ENCODE measurements at regions not wholly inside any gene's neighbourhood (a gene's known extent, or its start where the extent isn't known, plus 50 kb on each side); places are given as distances from the start of the nearest gene placed in this dataset.

- no peak for DNase-seq (ENCODE audit: low read depth)
- H3K4me3 ChIP-seq (ENCODE audit: low read depth, low read length), result no peak overlapping the region
- TF ChIP-seq, protein P1, sequence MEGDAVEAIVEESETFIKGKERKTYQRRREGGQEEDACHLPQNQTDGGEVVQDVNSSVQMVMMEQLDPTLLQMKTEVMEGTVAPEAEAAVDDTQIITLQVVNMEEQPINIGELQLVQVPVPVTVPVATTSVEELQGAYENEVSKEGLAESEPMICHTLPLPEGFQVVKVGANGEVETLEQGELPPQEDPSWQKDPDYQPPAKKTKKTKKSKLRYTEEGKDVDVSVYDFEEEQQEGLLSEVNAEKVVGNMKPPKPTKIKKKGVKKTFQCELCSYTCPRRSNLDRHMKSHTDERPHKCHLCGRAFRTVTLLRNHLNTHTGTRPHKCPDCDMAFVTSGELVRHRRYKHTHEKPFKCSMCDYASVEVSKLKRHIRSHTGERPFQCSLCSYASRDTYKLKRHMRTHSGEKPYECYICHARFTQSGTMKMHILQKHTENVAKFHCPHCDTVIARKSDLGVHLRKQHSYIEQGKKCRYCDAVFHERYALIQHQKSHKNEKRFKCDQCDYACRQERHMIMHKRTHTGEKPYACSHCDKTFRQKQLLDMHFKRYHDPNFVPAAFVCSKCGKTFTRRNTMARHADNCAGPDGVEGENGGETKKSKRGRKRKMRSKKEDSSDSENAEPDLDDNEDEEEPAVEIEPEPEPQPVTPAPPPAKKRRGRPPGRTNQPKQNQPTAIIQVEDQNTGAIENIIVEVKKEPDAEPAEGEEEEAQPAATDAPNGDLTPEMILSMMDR (IDR thresholded peaks at IDR 0.05; ENCODE audit: insufficient read depth, low read length), result no peak
Observed at GRCh38 chr15:93274257-93274656, 185.2 kb upstream of the RGMA start.

GRCh38 chr15:93271871-93272270 is 182.9 kb upstream of the RGMA start:
- H3K4me3 ChIP-seq (ENCODE audit: low read depth, low read length), result no peak overlapping the region
- TF ChIP-seq, protein P1 (IDR thresholded peaks at IDR 0.05; ENCODE audit: insufficient read depth, low read length), result no peak
- DNase-seq (ENCODE audit: low read depth), result no peak

- DNase-seq (ENCODE audit: low read depth), result no peak
- TF ChIP-seq, protein P1 (IDR thresholded peaks at IDR 0.05; ENCODE audit: insufficient read depth, low read length), result no peak
- H3K4me3 ChIP-seq (ENCODE audit: low read depth, low read length), result no peak overlapping the region
Observed at GRCh38 chr15:93270937-93271467, 182.0 kb upstream of the RGMA start.

GRCh38 chr15:93268066-93268465 is 179.1 kb upstream of the RGMA start:
- H3K4me3 ChIP-seq (ENCODE audit: low read depth, low read length), result no peak overlapping the region
- no peak for DNase-seq (ENCODE audit: low read depth)
- TF ChIP-seq, protein P1 (IDR thresholded peaks at IDR 0.05; ENCODE audit: insufficient read depth, low read length), result no peak

GRCh38 chr15:93266291-93266690 is 177.3 kb upstream of the RGMA start:
- no peak for DNase-seq (ENCODE audit: low read depth)
- TF ChIP-seq, protein P1 (IDR thresholded peaks at IDR 0.05; ENCODE audit: insufficient read depth, low read length), result no peak
- no peak overlapping the region for H3K4me3 ChIP-seq (ENCODE audit: low read depth, low read length)

- H3K4me3 ChIP-seq (ENCODE audit: low read depth, low read length), result no peak overlapping the region
- no peak for DNase-seq (ENCODE audit: low read depth)
- TF ChIP-seq, protein P1 (IDR thresholded peaks at IDR 0.05; ENCODE audit: insufficient read depth, low read length), result no peak
Observed at GRCh38 chr15:93265111-93265556, 176.1 kb upstream of the RGMA start.

DNA sequence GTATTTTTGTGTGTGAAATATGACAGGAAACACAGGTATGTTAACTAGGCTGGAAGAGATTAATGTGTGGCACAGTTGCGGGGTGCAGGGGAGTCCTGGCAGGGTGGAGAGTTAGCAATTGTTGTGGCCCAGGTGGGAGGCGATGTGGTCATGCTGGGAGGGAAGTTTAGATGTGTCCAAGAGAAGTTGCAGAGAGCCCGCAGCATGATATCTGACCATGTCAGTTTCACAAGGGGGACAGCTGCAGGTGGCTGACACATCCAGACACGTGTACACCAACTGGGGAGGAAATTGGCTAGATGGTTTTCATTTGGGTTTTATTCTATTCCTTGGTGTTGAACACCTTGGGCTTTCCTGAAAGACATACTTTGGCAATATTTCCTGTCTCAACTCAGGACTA is 172.8 kb upstream of the RGMA start:
- TF ChIP-seq, protein P1 (IDR thresholded peaks at IDR 0.05; ENCODE audit: insufficient read depth, low read length), result no peak
- H3K4me3 ChIP-seq (ENCODE audit: low read depth, low read length), result no peak overlapping the region
- no peak for DNase-seq (ENCODE audit: low read depth)
